GM12864 (cell line): ENCODE measurements at regions not wholly inside any gene's neighbourhood (a gene's known extent, or its start where the extent isn't known, plus 50 kb on each side); places are given as distances from the start of the nearest gene placed in this dataset.

ENCODE experiments used
- DNase-seq: peaks from one replicate; pipeline ENCODE4 v3.0.0-alpha.2; 2011; ENCODE audit warnings: low read depth
- H3K4me3 ChIP-seq: 2 replicates; pipeline ENCODE4 v1.5.1; 2011; ENCODE audit warnings: mild to moderate bottlenecking, low read depth, low read length, control low read depth
- TF ChIP-seq, protein P1 (sequence below): IDR thresholded peaks from 2 replicates; pipeline ENCODE4 v1.5.1; 2011; ENCODE audit warnings: low read depth, mild to moderate bottlenecking, moderate library complexity, low read length, control low read depth, inconsistent platforms; ENCODE audit errors: missing control alignments

DNA sequence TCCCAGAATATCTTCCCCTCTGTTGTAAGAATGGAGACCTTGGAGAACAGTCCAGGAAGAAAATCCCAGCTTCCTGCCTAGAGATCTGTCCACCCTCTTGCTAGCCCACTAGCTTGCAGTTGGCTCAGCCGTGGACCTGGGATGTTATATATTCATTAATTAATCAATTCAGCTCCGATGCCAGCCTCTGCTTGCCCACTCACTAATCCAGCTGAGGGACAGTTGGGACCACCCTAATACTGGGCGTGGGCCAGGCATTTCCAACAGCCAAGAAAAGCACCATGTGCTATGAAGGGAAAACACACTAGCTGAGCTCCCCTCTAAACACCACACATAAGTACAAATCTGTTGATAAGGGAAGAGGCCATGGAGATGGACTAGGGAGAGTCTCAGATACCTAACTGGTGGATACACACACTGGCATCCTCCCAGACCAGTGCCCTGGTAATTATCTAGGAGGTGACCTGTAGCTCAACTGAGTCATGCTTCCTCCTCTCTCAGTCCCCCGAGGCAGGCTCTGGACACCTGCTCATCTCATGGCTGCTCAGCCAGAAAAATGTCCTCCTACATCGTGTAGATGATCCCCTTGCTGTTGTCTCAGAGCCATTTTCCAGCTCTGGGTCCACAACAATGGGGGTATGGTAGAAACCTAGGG is 78.9 kb downstream of the ANKRD60 start:
- DNase-seq = no peak
- TF ChIP-seq, protein P1, sequence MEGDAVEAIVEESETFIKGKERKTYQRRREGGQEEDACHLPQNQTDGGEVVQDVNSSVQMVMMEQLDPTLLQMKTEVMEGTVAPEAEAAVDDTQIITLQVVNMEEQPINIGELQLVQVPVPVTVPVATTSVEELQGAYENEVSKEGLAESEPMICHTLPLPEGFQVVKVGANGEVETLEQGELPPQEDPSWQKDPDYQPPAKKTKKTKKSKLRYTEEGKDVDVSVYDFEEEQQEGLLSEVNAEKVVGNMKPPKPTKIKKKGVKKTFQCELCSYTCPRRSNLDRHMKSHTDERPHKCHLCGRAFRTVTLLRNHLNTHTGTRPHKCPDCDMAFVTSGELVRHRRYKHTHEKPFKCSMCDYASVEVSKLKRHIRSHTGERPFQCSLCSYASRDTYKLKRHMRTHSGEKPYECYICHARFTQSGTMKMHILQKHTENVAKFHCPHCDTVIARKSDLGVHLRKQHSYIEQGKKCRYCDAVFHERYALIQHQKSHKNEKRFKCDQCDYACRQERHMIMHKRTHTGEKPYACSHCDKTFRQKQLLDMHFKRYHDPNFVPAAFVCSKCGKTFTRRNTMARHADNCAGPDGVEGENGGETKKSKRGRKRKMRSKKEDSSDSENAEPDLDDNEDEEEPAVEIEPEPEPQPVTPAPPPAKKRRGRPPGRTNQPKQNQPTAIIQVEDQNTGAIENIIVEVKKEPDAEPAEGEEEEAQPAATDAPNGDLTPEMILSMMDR = no peak
- H3K4me3 ChIP-seq = no peak overlapping the region

DNA sequence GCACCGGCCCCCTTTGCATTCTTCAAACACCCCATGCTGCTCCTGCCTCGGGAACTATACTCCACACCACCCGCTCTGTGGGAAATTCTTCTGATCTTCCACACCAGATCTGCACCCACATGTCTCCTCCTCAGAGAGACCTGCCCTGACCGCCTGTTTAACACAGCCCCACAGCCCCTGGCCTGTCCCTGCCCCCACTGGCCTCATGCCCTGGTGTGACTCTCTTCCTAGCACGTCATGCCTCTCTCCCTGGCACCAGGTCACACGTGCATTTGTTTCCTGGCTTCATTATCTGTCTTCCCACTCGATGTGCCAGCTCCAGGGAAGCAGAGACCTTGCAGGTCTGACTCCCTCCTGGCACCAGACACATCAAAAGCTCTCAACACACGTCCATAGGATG is 79.6 kb downstream of the ANKRD60 start:
- DNase-seq = no peak
- TF ChIP-seq, protein P1 = no peak
- H3K4me3 ChIP-seq = no peak overlapping the region

DNA sequence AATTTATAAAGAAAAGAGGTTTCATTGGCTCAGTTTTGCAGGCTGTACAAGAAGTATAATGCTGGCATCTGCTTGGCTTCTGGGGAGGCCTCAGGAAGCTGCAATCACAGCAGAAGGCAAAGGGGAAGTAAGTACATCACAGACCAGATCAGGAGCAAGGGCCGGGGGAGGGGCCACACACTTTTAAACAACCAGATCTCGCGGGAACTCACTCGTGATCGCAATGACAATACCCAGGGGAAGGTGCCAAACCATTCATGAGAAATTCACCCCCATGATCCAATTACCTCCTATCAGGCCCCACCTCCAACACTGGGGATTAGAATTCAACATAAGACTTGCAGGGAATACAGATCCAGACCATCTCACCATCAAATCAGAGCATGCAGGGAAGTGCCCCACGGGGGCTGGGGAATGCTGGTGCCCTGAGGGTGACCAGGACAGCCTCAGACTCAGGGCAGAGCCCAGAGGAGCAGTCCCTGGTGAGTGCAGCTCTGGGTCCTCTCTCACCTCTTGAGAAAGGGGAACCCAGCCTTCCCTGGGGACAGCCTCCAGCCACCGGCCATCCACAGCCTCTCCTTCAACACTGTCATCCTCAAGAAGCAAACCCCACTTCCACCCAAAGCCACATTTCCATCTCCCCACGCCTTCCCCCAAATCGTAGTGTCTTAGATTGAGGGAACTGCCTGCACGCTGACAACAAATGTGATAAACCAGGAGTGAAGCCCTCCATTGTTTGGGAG is 80.7 kb downstream of the ANKRD60 start:
- H3K4me3 ChIP-seq = no peak overlapping the region
- TF ChIP-seq, protein P1 = no peak
- DNase-seq = no peak

DNA sequence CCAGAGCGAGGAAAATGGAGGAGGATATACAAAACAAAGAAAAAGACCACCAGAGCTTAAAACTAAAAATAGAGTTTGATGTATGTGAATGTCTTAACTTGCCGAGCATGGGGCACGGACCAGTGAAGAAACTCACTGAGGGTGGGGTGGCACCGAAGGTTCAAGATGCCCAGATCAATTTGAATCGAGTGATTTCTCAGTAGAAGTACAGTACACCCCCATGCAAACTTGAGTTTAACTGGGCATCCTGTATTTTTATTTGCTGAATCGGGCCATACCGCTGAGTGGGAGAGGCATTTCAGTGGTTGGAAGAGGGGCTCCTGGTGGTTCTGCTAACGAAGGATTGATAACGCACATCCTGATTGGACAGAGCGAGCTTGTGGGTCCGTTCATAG is 81.7 kb downstream of the ANKRD60 start:
- no peak for DNase-seq
- TF ChIP-seq, protein P1 = no peak
- H3K4me3 ChIP-seq = no peak overlapping the region

DNA sequence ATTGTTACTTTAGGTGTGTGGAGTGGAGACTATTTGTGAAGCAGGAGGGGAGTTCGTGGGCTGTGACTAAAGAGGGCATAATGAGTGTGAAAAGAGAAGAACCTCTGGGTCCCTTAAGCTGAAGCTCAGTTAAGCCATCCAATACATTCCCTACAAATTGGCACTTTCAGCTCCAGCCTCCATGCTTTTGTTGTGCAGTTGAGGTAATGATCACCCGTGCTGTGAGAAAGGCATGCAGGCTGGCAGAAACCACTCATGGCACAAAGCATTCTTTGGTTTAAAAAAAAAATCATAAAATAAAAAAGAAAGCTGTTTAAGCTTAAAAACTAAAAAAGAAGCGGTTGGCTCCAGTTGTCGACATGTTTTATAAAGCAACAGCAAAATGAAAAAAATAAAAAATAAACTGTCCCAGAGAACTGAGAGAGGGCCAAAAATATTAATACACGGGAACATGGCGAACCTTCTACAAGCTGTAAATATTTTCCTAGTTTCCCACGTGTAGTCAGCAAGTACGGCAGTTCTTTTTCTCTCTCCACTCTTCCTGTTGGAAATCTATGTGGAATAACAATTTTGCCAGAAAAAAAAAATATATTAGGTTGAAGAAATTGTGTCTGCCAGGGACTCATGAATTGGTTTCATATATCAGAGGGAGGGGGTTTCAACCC is 82.2 kb downstream of the ANKRD60 start:
- TF ChIP-seq, protein P1 = no peak
- H3K4me3 ChIP-seq = no peak overlapping the region
- no peak for DNase-seq

DNA sequence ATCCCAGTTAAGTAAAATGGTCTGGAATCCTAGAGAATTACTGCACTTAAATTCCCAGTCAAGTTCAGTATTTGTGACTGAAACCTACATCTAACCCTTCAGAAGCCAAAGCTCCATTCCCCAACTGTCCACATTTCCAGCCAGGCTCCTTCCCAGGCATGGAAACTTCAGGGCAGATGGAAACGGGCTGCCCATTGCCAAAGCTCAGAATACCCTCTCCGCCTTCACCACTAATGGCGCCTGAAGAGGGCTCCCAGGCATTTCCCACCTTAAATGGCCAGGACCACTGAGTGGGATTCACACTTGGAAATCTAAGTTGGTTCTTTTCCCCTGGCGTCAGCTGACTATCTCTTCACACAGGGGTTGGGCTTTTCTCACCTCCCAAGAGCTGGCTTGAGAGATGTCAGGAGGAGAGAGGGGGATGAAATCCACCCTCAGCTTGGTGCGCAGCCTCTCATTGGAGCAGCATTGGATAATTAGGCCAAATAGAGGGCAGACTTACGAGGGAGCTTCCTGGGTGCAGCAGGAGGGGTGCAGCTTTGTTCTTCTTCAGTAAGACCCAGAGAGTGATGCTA is 82.9 kb downstream of the ANKRD60 start:
- H3K4me3 ChIP-seq = no peak overlapping the region
- no peak for DNase-seq
- TF ChIP-seq, protein P1 = no peak
